ENCODE measurements at regions not wholly inside any gene's neighbourhood (a gene's known extent, or its start where the extent isn't known, plus 50 kb on each side); places are given as distances from the start of the nearest gene placed in this dataset.
A peak's percentile ranks its signal among the peaks of the same experiment; 100 is the strongest.

- no peak for DNase-seq
Observed at GRCh38 chr2:234243871-234244565, 193.5 kb downstream of the SPP2 start.

GRCh38 chr2:234242459-234242836 lies 191.9 kb downstream of the SPP2 start:
- no peak for DNase-seq

- no peak for DNase-seq
Observed at GRCh38 chr2:234241656-234242458, 191.4 kb downstream of the SPP2 start.

- no peak for DNase-seq
Observed at GRCh38 chr2:234240917-234241316, 190.4 kb downstream of the SPP2 start.

- DNase-seq, result no peak
Observed at GRCh38 chr2:234235191-234235590, 184.7 kb downstream of the SPP2 start.

- no peak for DNase-seq
Observed at GRCh38 chr2:234231460-234231859, 181.0 kb downstream of the SPP2 start.

GRCh38 chr2:234219046-234219310 lies 168.5 kb downstream of the SPP2 start:
- DNase-seq, result no peak

- DNase-seq, result no peak
Observed at GRCh38 chr2:234218266-234219045, 168.0 kb downstream of the SPP2 start.

- no peak for DNase-seq
Observed at GRCh38 chr2:234212534-234212933, 162.0 kb downstream of the SPP2 start.

GRCh38 chr2:234211797-234212196 lies 161.3 kb downstream of the SPP2 start:
- no peak for DNase-seq

GRCh38 chr2:234206738-234207137 lies 156.2 kb downstream of the SPP2 start:
- no peak for DNase-seq

GRCh38 chr2:234204480-234204879 lies 154.0 kb downstream of the SPP2 start:
- DNase-seq, result no peak

- DNase-seq, result no peak
Observed at GRCh38 chr2:234203135-234203984, 152.9 kb downstream of the SPP2 start.

- no peak for DNase-seq
Observed at GRCh38 chr2:234202601-234203000, 152.1 kb downstream of the SPP2 start.

- DNase-seq, result no peak
Observed at GRCh38 chr2:234199996-234200395, 149.5 kb downstream of the SPP2 start.

- no peak for DNase-seq
Observed at GRCh38 chr2:234198976-234199375, 148.5 kb downstream of the SPP2 start.

- DNase-seq, result no peak
Observed at GRCh38 chr2:234195516-234195915, 145.0 kb downstream of the SPP2 start.

GRCh38 chr2:234193977-234194563 lies 143.6 kb downstream of the SPP2 start:
- no peak for DNase-seq

- DNase-seq, result peak; percentile 21 to 49
Observed at GRCh38 chr2:234191819-234192407, 141.4 kb downstream of the SPP2 start.

GRCh38 chr2:234189786-234190300 lies 139.3 kb downstream of the SPP2 start:
- DNase-seq, result no peak

GRCh38 chr2:234189230-234189629 lies 138.7 kb downstream of the SPP2 start:
- no peak for DNase-seq

- DNase-seq, result no peak
Observed at GRCh38 chr2:234187646-234188174, 137.2 kb downstream of the SPP2 start.
